Lower leg skin (tissue), 4 donors: ENCODE measurements at regions not wholly inside any gene's neighbourhood (a gene's known extent, or its start where the extent isn't known, plus 50 kb on each side); places are given as distances from the start of the nearest gene placed in this dataset.

Experiments
- DNase-seq, 2 donors: peaks; one replicate each; pipeline ENCODE4 v3.0.0-alpha.2; 2019; ENCODE audit warnings: low spot score in 2 of 2
- H3K4me3 ChIP-seq: fragments of 200-600 bp; sonication (generic); 2 replicates; pipeline ENCODE4 v1.5.1; 2017; ENCODE audit warnings: mild to moderate bottlenecking, low read depth; ENCODE audit not compliant: poor library complexity, severe bottlenecking
- CTCF ChIP-seq, 3 donors: fragments of 450-650 bp; IDR thresholded peaks; one replicate each; pipeline ENCODE4 v1.5.1; 2016; ENCODE audit warnings: antibody characterized with exemption in 3 of 3, mild to moderate bottlenecking in 3 of 3, moderate library complexity in 2 of 3
- POLR2A ChIP-seq, 2 donors: fragments of 450-650 bp; IDR thresholded peaks; one replicate each; pipeline ENCODE4 v1.6.1; 2016 to 2017; ENCODE audit warnings: antibody characterized with exemption in 2 of 2, mild to moderate bottlenecking in 1 of 2, moderate library complexity in 1 of 2
- WGBS, 2 donors: methylation state at CpG; one replicate each; pipeline ENCODE4 v1.1.5; 2018; 5-methylcytosine and 5-hydroxymethylcytosine counted together
- intact Hi-C: fragments of 100-400 bp; cut with DNase I; formaldehyde crosslinking; loops from one replicate; pipeline ENCODE4 v1.15.0; 2023; ENCODE audit warnings: low total_unique reads

GRCh38 chrX:46220822-46221221 lies 324.4 kb downstream of the ZNF674 start:
- H3K4me3 ChIP-seq = no peak overlapping the region
- intact Hi-C loops = no loop called here
- DNase-seq = no peak
- 71 to 78% methylated on average over 3 of the region's 3 CpGs for WGBS, 2 donors
- no peak for TF ChIP-seq POLR2A (IDR thresholded peaks at IDR 0.05)
- TF ChIP-seq CTCF (IDR thresholded peaks at IDR 0.05) = no peak

GRCh38 chrX:46218373-46218772 lies 326.8 kb downstream of the ZNF674 start:
- no peak overlapping the region for H3K4me3 ChIP-seq
- DNase-seq = no peak
- 52 to 67% methylated on average over 1 of the region's 1 CpG for WGBS, 2 donors
- intact Hi-C loops = no loop called here
- TF ChIP-seq CTCF (IDR thresholded peaks at IDR 0.05) (no peak), POLR2A (IDR thresholded peaks at IDR 0.05) (no peak)

DNA sequence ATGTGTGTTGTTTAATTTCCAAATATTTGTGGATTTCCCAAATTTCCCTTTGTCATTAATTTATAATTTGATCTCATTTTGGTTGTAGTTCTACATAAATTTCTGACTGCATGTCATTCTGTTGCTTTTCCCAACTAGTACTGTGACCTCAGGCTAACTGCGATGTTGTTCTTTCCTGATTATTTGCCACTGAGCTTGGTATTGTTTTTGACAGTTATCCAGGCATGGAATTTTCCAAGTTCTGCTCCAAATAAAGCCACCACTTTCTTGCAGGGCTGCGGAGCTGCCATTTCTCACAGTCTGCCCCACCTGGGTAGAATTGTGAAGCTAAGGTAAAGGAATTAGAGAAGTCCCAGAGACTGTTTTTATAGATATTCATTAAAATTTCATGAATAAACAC lies 328.8 kb downstream of the ZNF674 start:
- TF ChIP-seq POLR2A (IDR thresholded peaks at IDR 0.05) (no peak), CTCF (IDR thresholded peaks at IDR 0.05) (no peak)
- DNase-seq = no peak
- WGBS, 2 donors = 20 to 58% methylated on average over 2 of the region's 2 CpGs
- intact Hi-C loops = no loop called here
- H3K4me3 ChIP-seq = no peak overlapping the region

GRCh38 chrX:46211079-46211478 lies 334.1 kb downstream of the ZNF674 start:
- intact Hi-C loops = no loop called here

DNA sequence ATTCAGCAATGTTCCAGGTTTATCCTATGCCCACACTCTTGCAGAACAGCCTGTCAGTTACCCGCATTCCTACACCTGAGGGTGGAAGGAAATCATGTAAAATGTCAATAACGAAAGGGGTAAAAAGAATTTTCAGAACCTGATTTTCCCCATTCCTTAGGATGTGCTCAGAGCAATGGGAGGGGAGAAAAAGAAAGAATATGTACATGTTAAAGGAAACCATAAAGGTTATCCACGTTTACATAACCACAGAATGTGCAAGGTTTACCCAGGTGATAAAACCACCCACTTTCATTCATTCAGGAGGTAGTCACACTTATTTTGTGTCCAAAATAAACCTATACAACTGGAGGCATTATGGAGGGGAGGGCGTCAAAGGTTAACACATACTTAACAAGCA lies 335.5 kb downstream of the ZNF674 start:
- WGBS, 2 donors = 42 to 55% methylated on average over 4 of the region's 4 CpGs
- no peak overlapping the region for H3K4me3 ChIP-seq
- DNase-seq = no peak
- intact Hi-C loops = no loop called here
- no peak for TF ChIP-seq POLR2A (IDR thresholded peaks at IDR 0.05)
- no peak for TF ChIP-seq CTCF (IDR thresholded peaks at IDR 0.05)

More at GRCh38 chrX:46211079-46211478, 334.1 kb downstream of the ZNF674 start:
- no peak overlapping the region for H3K4me3 ChIP-seq
- DNase-seq = no peak
- TF ChIP-seq POLR2A (IDR thresholded peaks at IDR 0.05) = no peak
- no peak for TF ChIP-seq CTCF (IDR thresholded peaks at IDR 0.05)
- 94 to 100% methylated on average over 4 of the region's 4 CpGs for WGBS, 2 donors

DNA sequence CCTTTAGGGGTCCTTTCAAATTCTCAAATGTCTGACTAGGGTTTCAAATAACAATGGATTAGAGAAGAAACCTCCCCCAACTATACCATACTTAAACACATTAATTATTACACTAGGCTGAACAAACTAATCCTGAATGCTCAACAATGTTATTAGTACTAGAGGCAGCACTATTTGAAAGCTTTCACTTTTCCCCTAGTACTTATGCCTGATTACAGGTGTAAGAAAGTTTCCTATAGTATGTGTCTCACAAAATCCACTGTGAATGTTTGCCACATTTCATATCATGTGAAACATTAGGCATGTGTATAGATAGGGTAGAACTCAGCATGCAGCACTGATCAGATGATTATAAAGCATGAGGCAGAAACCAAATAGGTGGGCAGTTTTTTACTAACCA lies 336.2 kb downstream of the ZNF674 start:
- TF ChIP-seq CTCF (IDR thresholded peaks at IDR 0.05) (no peak), POLR2A (IDR thresholded peaks at IDR 0.05) (no peak)
- no peak for DNase-seq
- intact Hi-C loops = no loop called here
- H3K4me3 ChIP-seq = no peak overlapping the region
